H1 (cell line): ENCODE measurements at regions not wholly inside any gene's neighbourhood (a gene's known extent, or its start where the extent isn't known, plus 50 kb on each side); places are given as distances from the start of the nearest gene placed in this dataset.

ENCODE experiments used
- ATF2 ChIP-seq: IDR thresholded peaks from 2 replicates; pipeline ENCODE4 v1.6.1; 2012; ENCODE audit warnings: low read length, inconsistent platforms
- CREB1 ChIP-seq: IDR thresholded peaks from 2 replicates; pipeline ENCODE4 v1.6.1; 2012; ENCODE audit warnings: inconsistent platforms
- E2F6 ChIP-seq: IDR thresholded peaks from 2 replicates; pipeline ENCODE4 v1.6.1; 2012; ENCODE audit warnings: inconsistent platforms
- NRF1 ChIP-seq: IDR thresholded peaks from 2 replicates; pipeline ENCODE4 v1.6.1; 2011; ENCODE audit warnings: mild to moderate bottlenecking, low read depth, low read length, improper control_type of control experiment
- USF2 ChIP-seq: IDR thresholded peaks from 2 replicates; pipeline ENCODE4 v1.6.1; 2011; ENCODE audit warnings: low read length, improper control_type of control experiment

- TF ChIP-seq NRF1: no peak
- TF ChIP-seq CREB1: no peak
- no peak for TF ChIP-seq E2F6
- no peak for TF ChIP-seq USF2
- no peak for TF ChIP-seq ATF2
- TF ChIP-seq, all 59 proteins: peak for 0
Observed at GRCh38 chr5:118199801-118200200, 788.5 kb downstream of the DTWD2 start (continued).
